NCI-H2107 (cell line): ENCODE measurements at regions not wholly inside any gene's neighbourhood (a gene's known extent, or its start where the extent isn't known, plus 50 kb on each side); places are given as distances from the start of the nearest gene placed in this dataset.

Experiments used
- DNase-seq: peaks from one replicate; lab custom pipeline; 2025; lab: John Stamatoyannopoulos, UW

- no peak for DNase-seq
Measured at GRCh38 chr5:2204366-2205184, 321.9 kb upstream of the IRX4 start.

DNA sequence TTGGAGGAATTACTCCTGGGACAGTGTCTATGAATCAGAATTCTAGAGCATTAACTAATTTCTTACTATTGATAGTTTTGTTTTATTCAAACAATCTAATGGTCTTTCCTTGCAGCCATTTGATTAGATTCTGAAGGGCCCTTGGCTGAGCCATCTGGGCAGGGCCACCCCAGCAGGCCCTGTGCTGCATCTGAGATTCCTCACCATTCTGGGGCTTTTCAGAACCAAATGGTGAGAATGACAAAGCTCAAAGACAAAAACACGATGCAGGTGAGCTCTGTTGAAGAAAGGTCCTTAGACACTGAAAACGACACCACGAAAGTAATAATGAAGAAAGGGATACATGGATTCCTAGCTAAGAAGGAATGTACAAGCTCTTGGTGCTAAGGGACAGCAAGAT, 321.0 kb upstream of the IRX4 start:
- no peak for DNase-seq

GRCh38 chr5:2201832-2202231, 319.1 kb upstream of the IRX4 start:
- no peak for DNase-seq

GRCh38 chr5:2201421-2201820, 318.7 kb upstream of the IRX4 start:
- no peak for DNase-seq

- no peak for DNase-seq
Measured at GRCh38 chr5:2201011-2201410, 318.3 kb upstream of the IRX4 start.

DNA sequence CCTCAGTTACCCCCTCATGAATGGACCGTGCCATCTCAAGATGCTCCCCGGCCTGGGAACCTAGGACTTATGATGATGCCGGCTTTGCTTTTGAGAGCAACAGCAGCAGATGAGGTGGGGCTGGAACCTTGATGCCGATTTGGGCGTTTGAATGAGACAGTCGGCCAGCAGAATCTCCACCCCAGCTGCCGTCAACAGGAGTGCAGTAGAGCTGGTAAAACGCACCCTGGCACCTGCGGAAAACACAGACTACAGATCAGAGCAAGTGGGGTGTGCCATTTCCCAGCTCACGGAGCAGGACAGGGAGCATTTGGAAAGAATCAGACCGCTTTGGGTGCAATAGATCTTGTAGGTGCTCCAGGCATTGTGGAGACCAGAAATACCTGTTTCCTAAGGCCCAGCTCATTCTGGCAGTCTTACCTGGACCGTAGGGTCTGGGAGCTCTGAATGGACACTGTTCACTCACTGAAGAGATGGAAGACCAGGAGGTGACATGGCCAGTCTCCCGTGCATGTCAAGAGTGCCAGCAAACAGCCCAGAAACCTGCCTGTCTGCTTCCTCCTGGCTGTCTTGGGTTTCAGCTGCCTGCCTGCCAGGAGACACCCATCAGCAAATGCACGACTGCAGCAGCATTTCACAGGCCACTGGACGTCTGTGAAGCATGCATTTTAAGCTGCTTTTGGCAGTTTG, 317.7 kb upstream of the IRX4 start:
- DNase-seq: no peak

- no peak for DNase-seq
Measured at GRCh38 chr5:2199697-2200096, 317.0 kb upstream of the IRX4 start.

GRCh38 chr5:2196989-2197619, 314.4 kb upstream of the IRX4 start:
- DNase-seq: no peak

- no peak for DNase-seq
Measured at GRCh38 chr5:2196416-2196815, 313.7 kb upstream of the IRX4 start.

GRCh38 chr5:2194949-2195348, 312.2 kb upstream of the IRX4 start:
- DNase-seq: no peak

DNA sequence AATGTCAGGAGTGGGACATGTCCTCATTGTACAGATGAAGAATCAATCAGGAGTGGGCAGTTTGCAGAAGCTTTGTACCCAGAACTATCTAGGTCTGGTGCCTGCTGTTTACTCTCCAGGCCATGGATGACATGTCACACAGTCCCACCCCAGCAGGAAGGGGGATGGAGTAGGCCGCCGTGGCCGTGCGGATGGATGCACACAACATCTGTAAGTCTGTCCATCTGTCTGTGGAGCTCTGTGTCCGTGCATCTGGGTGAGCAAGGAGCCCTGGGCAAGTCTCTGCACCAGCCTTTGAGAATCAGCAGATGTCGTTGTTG, 311.5 kb upstream of the IRX4 start:
- no peak for DNase-seq

- no peak for DNase-seq
Measured at GRCh38 chr5:2193542-2194235, 311.0 kb upstream of the IRX4 start.

GRCh38 chr5:2193142-2193541, 310.4 kb upstream of the IRX4 start:
- no peak for DNase-seq

- no peak for DNase-seq
Measured at GRCh38 chr5:2192496-2192895, 309.8 kb upstream of the IRX4 start.

DNA sequence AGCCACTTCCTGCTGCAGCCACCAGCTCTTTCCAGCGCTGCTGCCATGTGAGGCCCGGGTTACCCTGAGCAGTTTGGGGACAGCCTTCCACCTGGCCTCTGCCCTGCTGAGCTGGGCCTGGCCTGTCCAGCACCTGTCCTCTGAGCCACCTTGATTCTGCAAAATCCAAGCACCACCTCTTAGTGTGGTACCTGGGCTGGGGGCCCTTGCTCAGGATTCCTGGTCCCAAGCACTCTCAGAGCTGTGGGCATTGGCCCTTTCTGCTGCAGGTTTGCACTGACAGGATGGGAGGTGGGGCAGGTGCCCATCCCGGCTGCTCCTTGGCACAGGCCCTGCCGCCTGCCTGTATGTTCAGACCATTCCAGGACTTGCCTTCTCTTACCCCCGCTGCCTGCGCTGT, 309.2 kb upstream of the IRX4 start:
- DNase-seq: no peak

DNA sequence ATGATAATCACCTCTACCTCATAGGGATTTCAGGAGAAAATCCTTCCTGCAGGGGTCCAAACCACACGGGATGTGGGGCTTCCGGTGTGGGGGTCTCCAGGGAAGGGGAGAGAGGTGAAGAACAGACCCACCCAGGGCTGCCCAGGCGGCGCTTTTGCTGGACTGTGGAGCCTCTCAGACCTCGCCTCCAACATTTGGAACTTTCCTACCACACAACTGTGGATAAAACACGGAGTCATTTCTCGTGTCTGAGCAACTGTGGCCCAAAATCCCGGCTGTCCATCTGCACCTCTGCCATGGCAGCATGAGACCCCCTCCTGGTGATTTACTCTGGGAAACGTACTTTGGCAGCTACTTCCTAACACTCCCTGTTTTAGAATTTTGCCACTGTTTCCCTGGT, 307.8 kb upstream of the IRX4 start:
- DNase-seq: no peak

- DNase-seq: no peak
Measured at GRCh38 chr5:2188661-2189060, 305.9 kb upstream of the IRX4 start.

GRCh38 chr5:2188137-2188536, 305.4 kb upstream of the IRX4 start:
- DNase-seq: no peak

GRCh38 chr5:2187687-2188086, 305.0 kb upstream of the IRX4 start:
- no peak for DNase-seq

GRCh38 chr5:2187156-2187555, 304.4 kb upstream of the IRX4 start:
- DNase-seq: no peak

DNA sequence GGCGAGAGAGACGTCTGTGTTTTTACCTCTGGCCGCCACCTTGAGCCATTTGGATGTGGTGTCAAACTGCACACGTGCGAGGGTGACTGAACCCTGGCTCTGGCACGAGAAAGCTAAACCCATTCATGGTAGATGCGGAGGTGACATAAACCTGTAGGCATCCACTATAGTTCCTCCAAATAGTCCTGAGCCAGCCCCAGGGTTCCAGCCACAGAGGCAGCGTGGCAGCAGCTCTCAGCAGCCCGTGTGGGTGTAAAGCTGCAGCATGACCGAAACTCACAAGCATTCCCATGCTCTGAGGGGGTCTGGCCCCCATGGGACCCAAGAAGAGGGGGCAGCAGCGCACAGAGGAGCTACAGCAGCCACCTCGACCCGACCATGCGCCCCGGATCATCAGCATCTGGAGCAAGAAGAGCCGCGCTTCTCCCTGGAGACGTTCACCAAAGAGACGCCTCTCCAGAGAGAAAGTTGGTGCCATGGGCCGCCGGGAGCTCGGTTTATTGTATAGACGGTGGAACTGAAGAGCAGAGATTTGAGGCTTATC, 303.8 kb upstream of the IRX4 start:
- DNase-seq: no peak

GRCh38 chr5:2185646-2186471, 303.1 kb upstream of the IRX4 start:
- no peak for DNase-seq
